Esophagus squamous epithelium (tissue), 5 donors: ENCODE measurements at regions not wholly inside any gene's neighbourhood (a gene's known extent, or its start where the extent isn't known, plus 50 kb on each side); places are given as distances from the start of the nearest gene placed in this dataset.

ENCODE experiments used
- DNase-seq: peaks from one replicate; lab custom pipeline; 2025; lab: John Stamatoyannopoulos, UW
- H3K27ac ChIP-seq, 4 donors: fragments of 200-600 bp; sonication (generic); one replicate each; pipeline ENCODE4 v1.5.1; 2016 to 2019; ENCODE audit warnings: mild to moderate bottlenecking in 1 of 4
- H3K27me3 ChIP-seq, 4 donors: fragments of 200-600 bp; sonication (generic); 1 replicate in 3 of 4; 2 replicates in 1 of 4; pipeline versions ENCODE4 v1.5.1 to v1.6.0; 2017 to 2021; ENCODE audit warnings: antibody characterized with exemption in 1 of 4
- H3K36me3 ChIP-seq, 3 donors: fragments of 200-600 bp; sonication (generic); one replicate each; pipeline ENCODE4 v1.5.1; 2016 to 2019
- H3K4me1 ChIP-seq, 3 donors: fragments of 200-600 bp; sonication (generic); one replicate each; pipeline ENCODE4 v1.5.1; 2017 to 2019
- H3K4me3 ChIP-seq, 4 donors: fragments of 200-600 bp; sonication (generic); 1 replicate in 3 of 4; 2 replicates in 1 of 4; pipeline ENCODE4 v1.5.1; 2016 to 2019; ENCODE audit warnings: mild to moderate bottlenecking in 2 of 4, moderate library complexity in 1 of 4
- H3K9me3 ChIP-seq, 3 donors: fragments of 200-600 bp; sonication (generic); one replicate each; pipeline ENCODE4 v1.5.1; 2016 to 2019
- CTCF ChIP-seq, 6 experiments: fragments of 450-650 bp in 4 of 6; fragments of 200-600 bp in 2 of 6; sonication (generic) in 2 of 6; IDR thresholded peaks; one replicate each; pipeline ENCODE4 v1.5.1; 2016 to 2019; ENCODE audit warnings: antibody characterized with exemption in 6 of 6, mild to moderate bottlenecking in 4 of 6, moderate library complexity in 4 of 6
- POLR2A ChIP-seq, 4 donors: fragments of 450-650 bp; IDR thresholded peaks; one replicate each; pipeline ENCODE4 v1.6.1; 2017; ENCODE audit warnings: antibody characterized with exemption in 4 of 4, mild to moderate bottlenecking in 4 of 4, moderate library complexity in 3 of 4
- WGBS, 2 donors: methylation state at CpG; one replicate each; pipeline ENCODE4 v1.1.5; 2018; 5-methylcytosine and 5-hydroxymethylcytosine counted together
- intact Hi-C: fragments of 100-400 bp; cut with DNase I; formaldehyde crosslinking; loops from one replicate; pipeline ENCODE4 v1.15.0; 2022
- donor health status: DM: yes; HTN: yes; CAD: no.

GRCh38 chr11:115065830-115066664 lies 387.7 kb downstream of the NXPE2 start:
- H3K36me3 ChIP-seq, result no peaks in the 10 kb centered on the region
- H3K4me3 ChIP-seq, result no peak overlapping the region
- H3K4me1 ChIP-seq, result no peaks in the 10 kb centered on the region
- TF ChIP-seq CTCF (IDR thresholded peaks at IDR 0.05) (no peak), POLR2A (IDR thresholded peaks at IDR 0.05) (no peak)
- no peak for DNase-seq
- intact Hi-C loops, result no loop called here
- WGBS, 2 donors, result 73 to 76% methylated on average over 8 to 9 of the region's 9 CpGs
- peaks cover 0 to 11% (median 5%) of the 10 kb centered on the region in 3 donors for H3K9me3 ChIP-seq
- H3K27me3 ChIP-seq, result no peaks in the 10 kb centered on the region
- no peak overlapping the region for H3K27ac ChIP-seq

- Histone ChIP-seq H3K36me3 (no peaks in the 10 kb centered on the region), H3K9me3 (peaks cover 0 to 11% (median 5%) of the 10 kb centered on the region in 3 donors), H3K4me3 (no peak overlapping the region), H3K4me1 (no peaks in the 10 kb centered on the region), H3K27me3 (no peaks in the 10 kb centered on the region), H3K27ac (no peak overlapping the region)
- no peak for DNase-seq
- intact Hi-C loops, result no loop called here
- TF ChIP-seq POLR2A (IDR thresholded peaks at IDR 0.05) (no peak), CTCF (IDR thresholded peaks at IDR 0.05) (no peak)
- 25 to 30% methylated on average over 1 of the region's 1 CpG for WGBS, 2 donors
Measured at GRCh38 chr11:115067471-115067870, 389.1 kb downstream of the NXPE2 start.

GRCh38 chr11:115067900-115068530 lies 389.7 kb downstream of the NXPE2 start:
- 53 to 82% methylated on average over 8 to 9 of the region's 9 CpGs for WGBS, 2 donors
- intact Hi-C loops, result no loop called here
- H3K4me3 ChIP-seq, result no peak overlapping the region

GRCh38 chr11:115069599-115069998 lies 391.3 kb downstream of the NXPE2 start:
- no peaks in the 10 kb centered on the region for H3K36me3 ChIP-seq
- intact Hi-C loops, result no loop called here
- H3K4me3 ChIP-seq, result no peak overlapping the region
- no peak for DNase-seq
- H3K9me3 ChIP-seq, result peaks cover 0 to 11% (median 5%) of the 10 kb centered on the region in 3 donors
- 82 to 90% methylated on average over 6 of the region's 6 CpGs for WGBS, 2 donors
- H3K27ac ChIP-seq, result no peak overlapping the region
- no peak for TF ChIP-seq CTCF (IDR thresholded peaks at IDR 0.05)
- no peak for TF ChIP-seq POLR2A (IDR thresholded peaks at IDR 0.05)
- H3K27me3 ChIP-seq, result no peaks in the 10 kb centered on the region
- no peaks in the 10 kb centered on the region for H3K4me1 ChIP-seq

More at GRCh38 chr11:115067900-115068530, 389.7 kb downstream of the NXPE2 start:
- TF ChIP-seq POLR2A (IDR thresholded peaks at IDR 0.05), result no peak
- DNase-seq, result no peak
- Histone ChIP-seq H3K4me1 (no peaks in the 10 kb centered on the region), H3K9me3 (peaks cover 0 to 11% (median 5%) of the 10 kb centered on the region in 3 donors), H3K36me3 (no peaks in the 10 kb centered on the region), H3K27ac (no peak overlapping the region), H3K27me3 (no peaks in the 10 kb centered on the region)

- 59 to 72% methylated on average over 3 of the region's 3 CpGs for WGBS, 2 donors
- intact Hi-C loops, result no loop called here
- Histone ChIP-seq H3K9me3 (no peaks in the 10 kb centered on the region), H3K36me3 (no peaks in the 10 kb centered on the region), H3K4me3 (no peak overlapping the region), H3K4me1 (no peaks in the 10 kb centered on the region), H3K27ac (no peak overlapping the region), H3K27me3 (peaks cover 0 to 4% (median 0%) of the 10 kb centered on the region in 4 donors)
- DNase-seq, result no peak
- no peak for TF ChIP-seq POLR2A (IDR thresholded peaks at IDR 0.05)
- no peak for TF ChIP-seq CTCF (IDR thresholded peaks at IDR 0.05)
Measured at GRCh38 chr11:115075356-115075755, 397.0 kb downstream of the NXPE2 start.
